Osteoblast (primary cell): ENCODE measurements at regions not wholly inside any gene's neighbourhood (a gene's known extent, or its start where the extent isn't known, plus 50 kb on each side); places are given as distances from the start of the nearest gene placed in this dataset.

Experiments
- DNase-seq: peaks from one replicate; pipeline ENCODE4 v3.0.0; 2011; ENCODE audit warnings: low spot score, mixed read lengths; ENCODE audit not compliant: insufficient read length; ENCODE audit errors: missing footprints
- H2AFZ ChIP-seq: 2 replicates; pipeline ENCODE4 v1.6.0; 2011; ENCODE audit warnings: mild to moderate bottlenecking, low read length
- H3K27ac ChIP-seq: 2 replicates; pipeline ENCODE4 v1.5.1; 2011; ENCODE audit warnings: mild to moderate bottlenecking, low read depth, low read length, moderate library complexity
- H3K27me3 ChIP-seq: 2 replicates; pipeline ENCODE4 v1.6.0; 2012; ENCODE audit warnings: mild to moderate bottlenecking, control low read depth, inconsistent platforms, low read length, moderate library complexity; ENCODE audit not compliant: insufficient read depth
- H3K36me3 ChIP-seq: 2 replicates; pipeline ENCODE4 v1.5.1; 2011; ENCODE audit warnings: mild to moderate bottlenecking, low read length, control low read depth, moderate library complexity; ENCODE audit not compliant: insufficient read depth
- H3K4me1 ChIP-seq: 2 replicates; pipeline ENCODE4 v1.5.1; 2011; ENCODE audit warnings: mild to moderate bottlenecking, low read length, control low read depth, moderate library complexity; ENCODE audit not compliant: insufficient read depth
- H3K4me2 ChIP-seq: 2 replicates; pipeline ENCODE4 v1.6.0; 2011; ENCODE audit warnings: mild to moderate bottlenecking, low read length; ENCODE audit not compliant: insufficient read depth
- H3K4me3 ChIP-seq: fragments of 200-600 bp; sonication (generic); 3 replicates; pipeline ENCODE4 v1.5.1; 2012; ENCODE audit warnings: mild to moderate bottlenecking, low read length, inconsistent platforms; ENCODE audit not compliant: insufficient read depth
- H3K79me2 ChIP-seq: 2 replicates; pipeline ENCODE4 v1.6.0; 2012; ENCODE audit warnings: mild to moderate bottlenecking, low read length, control low read depth, inconsistent platforms; ENCODE audit not compliant: insufficient read depth
- H3K9me3 ChIP-seq: 2 replicates; pipeline ENCODE4 v1.5.1; 2011; ENCODE audit warnings: low read depth, low read length, control low read depth
- H4K20me1 ChIP-seq: 2 replicates; pipeline ENCODE4 v1.6.0; 2012; ENCODE audit warnings: mild to moderate bottlenecking, low read length, control low read depth; ENCODE audit not compliant: insufficient read depth
- CTCF ChIP-seq: IDR thresholded peaks from 2 replicates; pipeline ENCODE4 v1.5.1; 2011; ENCODE audit warnings: mild to moderate bottlenecking, low read depth, low read length, moderate library complexity; ENCODE audit errors: extremely low read depth

- DNase-seq: no peak
- Histone ChIP-seq H3K9me3 (no peaks in the 10 kb centered on the region), H3K36me3 (no peaks in the 10 kb centered on the region), H2AFZ (no peak overlapping the region), H3K79me2 (no peaks in the 10 kb centered on the region), H3K4me3 (no peak overlapping the region), H3K27ac (no peak overlapping the region), H4K20me1 (no peaks in the 10 kb centered on the region), H3K4me2 (no peak overlapping the region), H3K27me3 (no peaks in the 10 kb centered on the region), H3K4me1 (no peaks in the 10 kb centered on the region)
- TF ChIP-seq CTCF: no peak
These were observed 424.0 kb upstream of the CRIM1 start for GRCh38 chr2:35931626-35932025.

GRCh38 chr2:35931115-35931514, 424.5 kb upstream of the CRIM1 start:
- TF ChIP-seq CTCF: no peak
- Histone ChIP-seq H3K4me1 (no peaks in the 10 kb centered on the region), H3K27ac (no peak overlapping the region)

GRCh38 chr2:35929551-35929950, 426.0 kb upstream of the CRIM1 start:
- Histone ChIP-seq H3K4me1 (no peaks in the 10 kb centered on the region), H3K4me3 (no peak overlapping the region), H3K79me2 (no peaks in the 10 kb centered on the region), H3K27ac (no peak overlapping the region), H2AFZ (no peak overlapping the region), H3K4me2 (no peak overlapping the region), H4K20me1 (no peaks in the 10 kb centered on the region), H3K27me3 (no peaks in the 10 kb centered on the region), H3K36me3 (no peaks in the 10 kb centered on the region), H3K9me3 (no peaks in the 10 kb centered on the region)
- TF ChIP-seq CTCF: no peak
- DNase-seq: no peak

More at GRCh38 chr2:35931115-35931514, 424.5 kb upstream of the CRIM1 start:
- H3K27me3 ChIP-seq: no peaks in the 10 kb centered on the region
- no peaks in the 10 kb centered on the region for H3K9me3 ChIP-seq
- no peak overlapping the region for H2AFZ ChIP-seq
- no peaks in the 10 kb centered on the region for H3K36me3 ChIP-seq
- H3K4me2 ChIP-seq: no peak overlapping the region
- H3K4me3 ChIP-seq: no peak overlapping the region
- DNase-seq: no peak
- no peaks in the 10 kb centered on the region for H4K20me1 ChIP-seq
- no peaks in the 10 kb centered on the region for H3K79me2 ChIP-seq

- no peak for DNase-seq
- H3K27me3 ChIP-seq: no peaks in the 10 kb centered on the region
- no peak overlapping the region for H3K27ac ChIP-seq
- H3K4me1 ChIP-seq: no peaks in the 10 kb centered on the region
- no peak overlapping the region for H2AFZ ChIP-seq
- H4K20me1 ChIP-seq: no peaks in the 10 kb centered on the region
- H3K79me2 ChIP-seq: no peaks in the 10 kb centered on the region
- H3K4me3 ChIP-seq: no peak overlapping the region
- TF ChIP-seq CTCF: no peak
- H3K4me2 ChIP-seq: no peak overlapping the region
- no peaks in the 10 kb centered on the region for H3K36me3 ChIP-seq
- H3K9me3 ChIP-seq: no peaks in the 10 kb centered on the region
These were observed 435.5 kb upstream of the CRIM1 start for GRCh38 chr2:35920061-35920460.
